ENCODE measurements at regions not wholly inside any gene's neighbourhood (a gene's known extent, or its start where the extent isn't known, plus 50 kb on each side); places are given as distances from the start of the nearest gene placed in this dataset.

- no peak for DNase-seq
Measured at GRCh38 chr2:6442252-6442985, 423.3 kb downstream of the CMPK2 start.

GRCh38 chr2:6443061-6443823, 422.5 kb downstream of the CMPK2 start:
- DNase-seq: no peak

GRCh38 chr2:6444514-6444913, 421.2 kb downstream of the CMPK2 start:
- DNase-seq: no peak

GRCh38 chr2:6445156-6445555, 420.6 kb downstream of the CMPK2 start:
- DNase-seq: no peak

- DNase-seq: no peak
Measured at GRCh38 chr2:6446938-6447608, 418.6 kb downstream of the CMPK2 start.

- no peak for DNase-seq
Measured at GRCh38 chr2:6448893-6449292, 416.8 kb downstream of the CMPK2 start.

- DNase-seq: no peak
Measured at GRCh38 chr2:6449343-6449742, 416.4 kb downstream of the CMPK2 start.

- no peak for DNase-seq
Measured at GRCh38 chr2:6452702-6453481, 412.8 kb downstream of the CMPK2 start.

- DNase-seq: no peak
Measured at GRCh38 chr2:6454286-6454990, 411.3 kb downstream of the CMPK2 start.

GRCh38 chr2:6459138-6459537, 406.6 kb downstream of the CMPK2 start:
- DNase-seq: no peak

GRCh38 chr2:6470518-6470917, 395.2 kb downstream of the CMPK2 start:
- DNase-seq: no peak

GRCh38 chr2:6471419-6471818, 394.3 kb downstream of the CMPK2 start:
- DNase-seq: no peak

GRCh38 chr2:6474161-6475140, 391.3 kb downstream of the CMPK2 start:
- no peak for DNase-seq

GRCh38 chr2:6475155-6475940, 390.4 kb downstream of the CMPK2 start:
- no peak for DNase-seq

- no peak for DNase-seq
Measured at GRCh38 chr2:6480514-6480913, 385.2 kb downstream of the CMPK2 start.

GRCh38 chr2:6482256-6482655, 383.5 kb downstream of the CMPK2 start:
- no peak for DNase-seq

- DNase-seq: no peak
Measured at GRCh38 chr2:6487765-6488164, 377.9 kb downstream of the CMPK2 start.

- DNase-seq: no peak
Measured at GRCh38 chr2:6492573-6492972, 373.1 kb downstream of the CMPK2 start.

- no peak for DNase-seq
Measured at GRCh38 chr2:6493266-6493665, 372.4 kb downstream of the CMPK2 start.

GRCh38 chr2:6493669-6494068, 372.0 kb downstream of the CMPK2 start:
- no peak for DNase-seq
